Ectodermal cell (in vitro differentiated cells): ENCODE measurements at regions not wholly inside any gene's neighbourhood (a gene's known extent, or its start where the extent isn't known, plus 50 kb on each side); places are given as distances from the start of the nearest gene placed in this dataset.

ENCODE experiments used
- H3K27ac ChIP-seq: 2 replicates; pipeline ENCODE4 v1.7.0; 2013; ENCODE audit warnings: mild to moderate bottlenecking, low read depth, low read length; ENCODE audit not compliant: insufficient read depth, poor library complexity, severe bottlenecking
- H3K27me3 ChIP-seq: 2 replicates; pipeline ENCODE4 v1.7.0; 2013; ENCODE audit warnings: mild to moderate bottlenecking, low read length; ENCODE audit not compliant: insufficient read depth, control insufficient read depth, poor library complexity, severe bottlenecking
- H3K36me3 ChIP-seq: one replicate; pipeline ENCODE4 v1.7.0; 2013; ENCODE audit warnings: low read length; ENCODE audit not compliant: control insufficient read depth, insufficient read depth
- H3K4me1 ChIP-seq: one replicate; pipeline ENCODE4 v1.7.0; 2013; ENCODE audit warnings: low read length; ENCODE audit not compliant: control insufficient read depth, insufficient read depth
- H3K4me3 ChIP-seq: 2 replicates; pipeline ENCODE4 v1.7.0; 2013; ENCODE audit warnings: low read depth, low read length, control low read depth; ENCODE audit not compliant: insufficient read depth
- H3K9me3 ChIP-seq: 2 replicates; pipeline ENCODE4 v1.7.0; 2013; ENCODE audit warnings: mild to moderate bottlenecking, low read length, moderate library complexity; ENCODE audit not compliant: control insufficient read depth
- WGBS, 2 experiments: methylation state at CpG; one replicate each; pipeline ENCODE4 v1.1.7; 2013; ENCODE audit warnings: missing lambda C conversion rate in 2 of 2; 5-methylcytosine and 5-hydroxymethylcytosine counted together

DNA sequence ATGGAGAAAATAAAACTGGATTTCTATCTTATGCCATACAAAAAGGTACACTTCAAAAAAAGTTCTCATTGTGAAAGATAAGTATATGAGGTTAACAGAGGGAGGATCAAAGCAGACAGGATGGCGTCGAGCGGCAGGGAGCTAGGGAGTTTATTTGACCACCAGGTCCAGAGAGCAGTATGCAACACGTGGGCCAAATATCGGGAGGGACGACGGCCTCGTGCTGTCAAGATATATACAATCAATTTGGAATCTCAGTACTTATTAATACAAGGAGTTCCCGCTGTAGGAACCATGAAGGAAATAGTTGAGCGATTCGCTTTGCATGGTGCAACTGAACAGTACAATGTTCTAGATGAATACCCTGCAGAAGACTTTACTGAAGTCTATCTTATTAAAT lies 1069.4 kb upstream of the INTU start:
- Histone ChIP-seq H3K4me1 (no peaks in the 10 kb centered on the region), H3K27ac (no peak overlapping the region), H3K27me3 (no peaks in the 10 kb centered on the region), H3K4me3 (no peak overlapping the region), H3K9me3 (no peaks in the 10 kb centered on the region), H3K36me3 (no peaks in the 10 kb centered on the region)
- 97 to 99% methylated on average over 7 to 11 of the region's 11 CpGs for WGBS, 2 experiments

DNA sequence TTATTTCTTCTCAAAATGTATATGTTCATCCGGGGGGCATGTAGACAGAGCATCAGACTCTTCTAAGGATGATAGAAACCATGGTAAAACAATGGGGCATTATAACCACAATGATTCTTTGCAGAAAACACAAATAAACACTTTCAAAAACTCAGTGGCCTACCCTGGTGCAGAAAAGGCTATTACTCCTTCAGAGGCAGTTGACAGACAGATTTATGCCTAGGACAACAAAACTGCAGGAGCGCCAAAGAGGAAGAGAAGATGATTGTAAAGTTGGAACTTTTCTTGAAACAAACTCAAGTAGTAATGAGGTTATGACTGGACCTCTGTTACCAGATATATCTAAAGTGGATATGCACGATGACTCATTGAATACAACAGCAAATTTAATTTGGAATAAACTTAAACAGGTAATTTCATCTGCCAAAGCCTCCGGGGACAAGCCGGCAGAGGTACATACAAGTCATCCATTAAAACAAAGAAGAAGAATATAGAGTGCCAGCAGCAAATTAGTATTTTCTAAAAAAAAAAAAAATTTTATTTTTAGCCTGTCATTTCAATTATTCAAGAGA lies 1068.4 kb upstream of the INTU start:
- Histone ChIP-seq H3K27me3 (no peaks in the 10 kb centered on the region), H3K36me3 (no peaks in the 10 kb centered on the region), H3K4me3 (no peak overlapping the region), H3K4me1 (no peaks in the 10 kb centered on the region), H3K9me3 (no peaks in the 10 kb centered on the region), H3K27ac (no peak overlapping the region)
- WGBS, 2 experiments = 78 to 93% methylated on average over 3 to 5 of the region's 5 CpGs

DNA sequence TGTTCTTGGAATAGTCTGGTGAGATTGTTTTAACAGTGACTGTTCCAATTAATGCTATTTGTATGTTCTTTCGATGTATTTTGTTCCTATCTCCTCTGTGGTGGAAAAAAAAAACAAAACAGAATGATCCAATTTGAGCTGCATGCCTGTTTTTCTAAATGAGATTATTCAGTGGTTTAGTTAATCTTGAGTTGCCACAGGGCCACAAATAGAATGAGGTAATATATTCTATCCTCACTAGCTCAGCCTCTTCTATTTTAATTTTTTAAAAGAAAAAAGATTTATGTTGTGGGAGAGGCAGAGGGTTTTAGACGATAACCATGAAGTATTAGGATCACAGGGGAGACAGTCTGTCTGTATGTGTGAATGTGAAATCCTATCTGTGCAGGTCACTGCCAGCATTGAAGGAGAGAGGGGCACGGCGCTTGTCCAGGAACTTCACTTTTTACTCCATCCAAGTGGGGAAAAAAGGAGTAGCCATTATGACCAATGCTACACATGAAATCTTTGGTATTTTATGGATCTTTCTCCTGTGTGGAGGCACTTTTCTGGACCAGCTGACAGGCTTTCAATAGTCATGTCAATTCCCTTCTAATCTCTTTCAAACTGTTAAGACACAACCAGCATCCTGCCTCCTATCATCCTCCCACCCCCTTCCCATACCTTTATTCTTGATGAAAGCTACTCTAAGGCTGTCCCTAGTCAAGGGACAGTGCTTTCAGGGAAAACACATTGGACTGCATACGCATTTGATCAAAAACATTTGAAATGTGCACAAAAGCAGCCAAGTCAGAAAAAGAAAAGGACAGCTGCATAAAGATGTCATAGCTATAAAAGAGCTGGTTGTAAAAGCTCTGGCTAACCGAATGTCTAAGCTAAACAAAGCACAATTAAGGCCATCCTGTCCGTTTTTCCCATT lies 1063.8 kb upstream of the INTU start:
- Histone ChIP-seq H3K4me3 (no peak overlapping the region), H3K9me3 (no peaks in the 10 kb centered on the region), H3K36me3 (no peaks in the 10 kb centered on the region), H3K4me1 (no peaks in the 10 kb centered on the region), H3K27me3 (no peaks in the 10 kb centered on the region), H3K27ac (no peak overlapping the region)
- WGBS, 2 experiments = 87 to 89% methylated on average over 7 of the region's 7 CpGs

DNA sequence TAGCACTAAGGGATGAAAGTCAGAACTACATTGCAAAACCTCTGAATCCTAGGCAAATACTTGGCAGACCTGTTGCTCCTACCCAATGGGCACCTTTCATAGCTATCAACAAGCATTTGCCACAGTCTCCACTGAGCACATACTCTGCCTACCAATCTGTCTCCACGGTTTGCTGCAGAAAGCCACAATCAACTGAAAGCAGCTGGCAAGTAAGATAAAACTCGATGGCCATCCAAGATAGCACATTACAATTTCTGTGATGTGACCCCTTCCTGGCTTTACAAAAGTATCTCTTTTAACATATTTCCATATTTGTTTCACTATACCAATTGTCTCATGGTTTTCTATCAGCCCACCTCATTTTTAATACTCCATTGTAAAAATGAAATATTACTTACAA lies 1060.5 kb upstream of the INTU start:
- H3K9me3 ChIP-seq = no peaks in the 10 kb centered on the region
- no peaks in the 10 kb centered on the region for H3K36me3 ChIP-seq
- no peaks in the 10 kb centered on the region for H3K4me1 ChIP-seq
- WGBS, 2 experiments = 84 to 86% methylated on average over 2 of the region's 2 CpGs
- no peaks in the 10 kb centered on the region for H3K27me3 ChIP-seq
- H3K27ac ChIP-seq = no peak overlapping the region
- H3K4me3 ChIP-seq = no peak overlapping the region

DNA sequence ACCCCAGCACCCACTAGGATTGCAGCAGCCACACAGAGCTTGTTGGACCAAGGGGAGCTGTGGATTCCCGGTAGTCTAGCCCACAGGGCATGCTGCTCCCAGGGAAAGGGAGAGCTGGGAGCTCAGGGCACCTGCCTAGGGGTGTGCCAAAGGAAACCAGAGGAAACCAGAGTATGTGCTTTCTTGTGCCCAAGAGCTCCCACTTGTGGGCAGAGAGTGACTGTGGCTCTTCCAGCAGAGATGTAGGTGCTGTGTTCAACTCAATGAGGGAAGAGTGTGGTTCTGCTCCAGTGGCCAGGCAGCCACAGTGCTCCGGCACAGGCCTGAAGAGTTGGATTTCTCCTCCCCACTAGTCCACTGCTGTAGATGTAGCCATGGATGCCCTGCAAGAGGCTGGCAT lies 1050.0 kb upstream of the INTU start:
- no peak overlapping the region for H3K4me3 ChIP-seq
- WGBS, 2 experiments = 84 to 94% methylated on average over 2 of the region's 2 CpGs
- H3K9me3 ChIP-seq = peaks cover 2% of the 10 kb centered on the region
- no peak overlapping the region for H3K27ac ChIP-seq
- H3K36me3 ChIP-seq = no peaks in the 10 kb centered on the region
- H3K27me3 ChIP-seq = no peaks in the 10 kb centered on the region
- no peaks in the 10 kb centered on the region for H3K4me1 ChIP-seq

DNA sequence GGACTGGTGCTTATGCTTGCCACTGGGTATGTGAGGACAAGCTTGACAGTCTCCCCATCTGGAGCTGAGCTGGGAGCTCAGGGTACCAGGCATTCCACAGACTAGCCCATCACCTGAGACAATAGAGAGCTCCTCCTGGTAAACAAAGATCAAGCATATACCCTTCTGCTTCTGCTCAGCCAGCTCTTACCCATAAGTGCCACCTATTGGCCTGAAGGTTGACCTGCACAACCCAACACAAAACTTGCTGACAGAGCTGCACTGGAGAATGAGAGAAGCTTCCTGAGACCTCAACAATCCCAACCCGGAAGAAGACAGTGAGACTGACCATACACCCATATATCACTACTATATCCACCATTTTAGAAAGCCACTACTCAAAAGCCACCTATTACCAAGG lies 1049.2 kb upstream of the INTU start:
- H3K27ac ChIP-seq = no peak overlapping the region
- H3K27me3 ChIP-seq = no peaks in the 10 kb centered on the region
- no peaks in the 10 kb centered on the region for H3K36me3 ChIP-seq
- H3K4me3 ChIP-seq = no peak overlapping the region
- peaks cover 2% of the 10 kb centered on the region for H3K9me3 ChIP-seq
- no peaks in the 10 kb centered on the region for H3K4me1 ChIP-seq
- 72 to 75% methylated on average over 1 of the region's 1 CpG for WGBS, 2 experiments

DNA sequence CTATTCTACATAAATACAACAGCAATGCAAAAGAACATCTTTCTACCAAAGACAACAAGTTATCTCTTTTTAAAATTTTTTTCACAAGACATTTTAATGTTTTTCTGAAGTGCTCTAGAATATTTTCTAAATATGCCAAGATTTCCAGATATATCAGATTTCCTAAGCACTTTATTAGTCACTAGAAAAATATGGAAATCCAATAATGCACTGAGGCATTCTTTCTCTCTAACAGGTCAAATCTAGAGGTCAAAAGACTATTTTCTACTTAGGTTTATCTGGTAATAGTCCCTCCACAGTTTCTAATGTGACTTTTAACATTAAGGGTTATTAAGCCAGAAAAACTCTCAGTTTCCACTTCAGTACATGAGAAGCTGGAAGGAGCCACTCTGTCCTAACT lies 1041.2 kb upstream of the INTU start:
- Histone ChIP-seq H3K9me3 (no peaks in the 10 kb centered on the region), H3K4me1 (no peaks in the 10 kb centered on the region), H3K4me3 (no peak overlapping the region), H3K27me3 (no peaks in the 10 kb centered on the region), H3K27ac (no peak overlapping the region), H3K36me3 (no peaks in the 10 kb centered on the region)

DNA sequence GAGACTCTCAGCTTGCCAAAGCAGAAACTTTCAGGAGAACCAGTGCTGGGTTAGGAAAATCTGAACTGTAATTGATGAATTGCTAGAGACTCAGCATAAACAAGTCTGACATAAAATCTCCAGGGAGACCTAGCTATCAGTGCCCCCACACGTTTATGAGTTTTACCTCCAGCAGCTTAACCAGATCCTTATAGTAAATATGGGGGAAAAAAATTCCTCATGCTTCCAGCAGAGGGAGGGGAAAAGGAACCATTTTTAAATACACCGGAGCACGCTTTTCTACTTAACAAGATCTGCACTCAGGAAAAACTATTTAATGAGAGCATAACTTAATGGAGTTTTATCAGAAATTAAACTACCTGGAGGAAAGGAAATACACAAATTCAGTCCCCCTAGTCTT lies 1040.7 kb upstream of the INTU start:
- Histone ChIP-seq H3K4me3 (no peak overlapping the region), H3K36me3 (no peaks in the 10 kb centered on the region), H3K4me1 (no peaks in the 10 kb centered on the region), H3K9me3 (no peaks in the 10 kb centered on the region), H3K27me3 (no peaks in the 10 kb centered on the region), H3K27ac (no peak overlapping the region)
- 86% methylated on average over 3 of the region's 3 CpGs; no CpG with 5 or more reads in 1 of the 2 experiments for WGBS, 2 experiments

DNA sequence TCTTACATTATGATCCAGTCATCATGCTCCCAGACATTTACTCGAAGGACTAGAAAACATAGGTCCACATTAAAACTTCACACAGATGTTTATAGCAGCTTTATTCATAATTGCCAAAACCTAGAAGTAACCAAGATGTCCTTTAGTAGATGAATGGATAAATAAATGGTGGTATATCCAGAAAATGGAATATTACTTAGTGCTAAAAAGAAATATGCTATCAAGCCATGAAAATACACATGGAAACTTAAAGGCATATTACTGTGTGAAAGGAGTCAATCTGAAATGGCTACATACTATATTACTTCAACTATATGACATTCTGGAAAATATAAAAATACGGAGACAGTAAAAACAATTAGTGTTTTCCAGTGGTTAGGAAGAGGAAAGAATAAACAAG lies 1039.1 kb upstream of the INTU start:
- WGBS, 2 experiments = 83 to 94% methylated on average over 1 to 2 of the region's 2 CpGs

DNA sequence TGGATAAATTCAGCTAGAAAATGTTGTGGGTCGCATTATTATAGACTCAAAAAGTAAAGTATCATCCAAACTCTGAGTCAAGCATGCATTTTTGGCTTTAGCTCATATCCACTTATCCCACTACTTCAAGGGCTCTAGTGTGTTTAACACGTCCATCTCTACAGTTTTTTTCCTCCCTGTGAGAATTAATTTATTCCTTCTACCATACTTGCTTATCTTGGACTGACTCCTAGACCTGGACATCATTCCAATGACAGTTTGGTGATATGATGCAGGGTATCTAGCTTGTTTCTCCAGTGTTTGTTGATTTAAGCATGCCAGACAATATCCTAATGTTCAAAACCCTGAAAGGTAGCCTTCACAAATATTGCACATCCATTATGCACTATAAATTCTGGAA lies 1037.1 kb upstream of the INTU start:
- no peaks in the 10 kb centered on the region for H3K9me3 ChIP-seq
- WGBS, 2 experiments = 89 to 92% methylated on average over 2 of the region's 2 CpGs
- no peak overlapping the region for H3K27ac ChIP-seq
- H3K36me3 ChIP-seq = no peaks in the 10 kb centered on the region
- H3K27me3 ChIP-seq = no peaks in the 10 kb centered on the region
- no peak overlapping the region for H3K4me3 ChIP-seq
- H3K4me1 ChIP-seq = no peaks in the 10 kb centered on the region

More for the DNA sequence above, 1039.1 kb upstream of the INTU start:
- H3K4me3 ChIP-seq = no peak overlapping the region
- no peaks in the 10 kb centered on the region for H3K9me3 ChIP-seq
- no peaks in the 10 kb centered on the region for H3K36me3 ChIP-seq
- H3K4me1 ChIP-seq = no peaks in the 10 kb centered on the region
- H3K27me3 ChIP-seq = no peaks in the 10 kb centered on the region
- H3K27ac ChIP-seq = no peak overlapping the region
